ENCODE measurements at regions not wholly inside any gene's neighbourhood (a gene's known extent, or its start where the extent isn't known, plus 50 kb on each side); places are given as distances from the start of the nearest gene placed in this dataset.
"Not testable (repeated sequence)": the region's sequence is repeated elsewhere in the genome, so short reads cannot be mapped to it uniquely, and the experiment has no call there.

DNA sequence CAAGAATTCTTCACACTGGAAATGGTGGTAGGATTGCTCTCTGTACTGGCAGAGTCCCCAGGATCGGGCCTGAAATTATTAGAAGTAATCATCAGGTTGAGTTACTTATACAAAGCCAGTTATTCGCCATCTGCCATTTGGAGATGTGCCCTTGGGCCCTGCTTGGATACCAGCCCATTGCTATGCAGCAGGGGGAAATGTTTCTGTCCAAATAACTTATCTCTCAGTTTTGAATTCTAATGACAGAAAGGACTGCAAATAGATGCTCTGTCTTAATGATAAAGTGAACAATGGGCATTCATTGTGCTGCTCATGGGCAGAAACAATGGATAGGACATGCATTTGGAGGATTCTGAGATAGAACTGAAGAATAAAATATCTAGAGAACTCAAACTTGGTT lies 139.1 kb upstream of the PELI2 start:
- DNase-seq (ENCODE audit: low read depth): no peak

DNA sequence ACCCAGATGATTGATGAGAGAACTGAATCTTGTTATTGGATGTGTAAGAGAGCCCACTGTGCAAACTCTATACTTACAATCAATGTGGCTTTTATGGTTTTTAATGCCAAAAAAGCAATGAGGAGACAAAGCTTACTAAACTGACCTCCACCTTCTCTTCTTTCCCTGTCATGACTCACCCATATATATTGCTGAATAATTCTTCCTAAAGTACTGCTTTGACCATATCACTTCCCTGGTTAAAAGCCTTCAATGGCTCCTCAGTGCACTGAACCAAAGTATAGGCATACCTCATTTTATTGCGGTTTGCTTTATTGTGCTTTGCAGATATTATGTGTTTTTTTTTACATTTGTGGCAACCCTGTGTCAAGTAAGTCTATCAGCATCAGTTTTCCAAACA lies 138.4 kb upstream of the PELI2 start:
- DNase-seq (ENCODE audit: low read depth): no peak

DNA sequence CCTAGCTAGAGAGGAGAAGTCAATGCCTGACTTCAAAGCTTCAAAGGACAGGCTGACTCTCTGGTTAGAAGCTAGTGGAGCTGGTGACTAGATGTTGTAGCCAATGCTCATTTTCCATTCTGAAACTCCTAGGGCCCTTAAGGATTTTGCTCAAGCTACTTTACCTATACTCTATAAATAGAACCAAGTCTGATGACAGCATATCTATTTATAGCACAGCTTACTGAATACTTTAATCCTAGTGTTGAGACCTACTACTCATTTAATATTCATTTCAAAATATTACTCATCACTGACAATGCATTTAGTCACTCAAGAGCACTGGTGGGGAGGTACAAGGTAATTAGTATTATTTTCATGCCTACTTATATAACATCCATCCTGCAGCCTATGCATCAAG lies 137.2 kb upstream of the PELI2 start:
- DNase-seq (ENCODE audit: low read depth): no peak

DNA sequence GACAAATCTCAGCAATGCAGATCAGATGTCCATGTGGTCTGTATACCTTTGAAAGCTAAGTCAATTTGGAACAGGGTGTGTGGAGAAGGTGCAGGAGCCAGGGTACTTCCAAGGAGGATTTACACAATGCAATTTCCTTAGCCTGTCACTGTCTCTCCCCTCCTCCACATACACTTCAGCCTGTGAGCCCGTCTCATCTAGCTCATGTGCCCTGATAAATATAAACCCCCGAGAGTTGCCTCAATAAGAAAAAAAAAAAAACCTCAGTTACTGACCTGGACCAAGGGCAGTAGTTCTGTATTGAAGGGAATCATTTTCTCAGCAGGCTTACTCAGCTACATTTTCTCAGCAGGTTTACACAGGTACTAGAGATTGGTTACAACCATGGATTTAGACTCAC lies 132.1 kb upstream of the PELI2 start:
- no peak for DNase-seq (ENCODE audit: low read depth)

DNA sequence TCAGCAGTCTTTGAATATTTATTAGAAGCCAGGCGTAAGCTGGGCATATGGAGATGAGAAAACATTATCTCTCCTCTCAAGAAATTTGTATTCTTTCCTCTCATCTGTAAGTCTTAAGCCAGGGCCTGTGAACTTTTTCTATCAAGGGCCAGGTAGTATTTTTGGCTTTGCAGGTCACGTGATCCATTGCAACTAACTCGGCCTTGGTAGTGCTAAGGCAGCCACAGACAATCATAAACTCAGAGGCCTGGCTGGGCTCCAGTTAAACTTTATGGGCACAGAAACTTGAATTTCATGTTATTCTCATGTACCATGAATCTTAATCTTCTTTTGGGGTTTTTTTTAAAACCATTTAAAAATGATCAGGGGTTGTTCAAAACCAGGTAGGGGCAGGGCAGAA lies 117.4 kb upstream of the PELI2 start:
- no peak for DNase-seq (ENCODE audit: low read depth)

DNA sequence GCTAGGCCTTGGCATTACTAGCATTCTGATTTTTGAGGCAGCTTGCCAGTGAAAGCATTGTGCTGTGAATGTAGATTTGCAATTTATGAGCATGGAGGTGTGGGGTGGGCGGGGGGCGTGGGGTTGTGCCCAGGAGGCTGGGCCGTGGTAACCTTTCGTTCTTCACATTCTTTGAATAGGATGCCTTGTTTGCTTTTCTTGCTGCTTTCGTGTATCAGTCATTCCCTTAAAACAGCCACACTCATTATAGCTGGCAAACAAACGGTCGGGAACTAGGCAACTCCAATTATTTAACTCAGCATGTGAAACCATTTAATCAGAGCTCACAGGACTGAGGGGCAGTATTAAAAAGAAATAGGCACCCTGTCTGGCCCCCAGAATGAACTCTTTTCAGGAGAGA lies 115.9 kb upstream of the PELI2 start:
- no peak for DNase-seq (ENCODE audit: low read depth)

DNA sequence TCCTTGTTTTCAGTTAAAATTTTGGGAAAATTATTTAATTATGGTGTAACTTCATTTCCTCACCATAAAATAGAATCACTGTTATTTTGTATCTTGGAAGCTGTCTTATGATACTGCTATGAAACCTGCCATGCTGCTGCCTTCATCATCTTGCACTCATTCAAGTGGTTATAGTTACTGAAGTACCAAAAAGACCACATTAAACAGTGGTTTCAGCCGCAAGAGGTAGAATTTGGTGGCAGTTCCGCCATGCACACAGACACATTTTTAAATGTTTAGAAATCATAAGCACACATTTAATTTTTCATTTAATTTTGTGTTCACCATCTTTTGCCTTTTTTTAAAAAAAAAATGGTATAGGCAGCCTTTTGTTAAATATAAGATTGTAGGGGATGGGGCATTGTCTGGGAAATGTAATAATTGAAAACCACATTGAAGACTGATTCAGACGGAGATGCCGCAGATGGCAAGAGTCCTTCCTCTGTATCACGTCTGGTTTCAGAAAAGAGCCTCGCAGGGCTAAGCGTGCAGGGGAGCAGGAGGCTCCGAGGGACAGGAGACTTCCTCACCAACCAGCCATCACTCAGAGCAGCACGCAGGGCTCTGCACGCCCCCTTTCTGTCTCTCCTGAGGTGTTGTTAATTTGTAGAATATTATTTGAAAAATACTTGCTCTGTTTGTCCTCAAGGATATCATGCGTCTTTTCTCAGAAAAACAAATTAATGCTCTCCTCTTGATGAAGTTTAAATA lies 115.2 kb upstream of the PELI2 start:
- DNase-seq (ENCODE audit: low read depth): no peak

DNA sequence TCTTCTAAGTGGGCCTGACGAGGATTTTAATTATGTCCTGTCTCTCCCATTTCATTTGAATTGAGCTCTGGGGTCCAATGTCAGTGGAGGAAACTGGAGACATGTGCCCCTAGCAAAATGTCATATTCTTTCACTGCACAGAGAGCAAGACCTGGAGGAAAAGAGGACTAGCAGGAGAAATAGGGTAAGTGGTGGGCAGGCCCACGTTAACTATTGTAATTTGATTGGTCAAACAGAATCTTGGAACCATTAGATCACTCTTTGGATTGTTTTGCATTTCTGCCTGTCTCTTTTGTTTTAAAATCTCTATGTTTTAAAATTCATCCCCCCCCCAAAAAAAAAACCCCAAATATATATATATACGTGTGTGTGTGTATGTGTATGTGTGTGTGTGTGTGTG lies 113.9 kb upstream of the PELI2 start:
- DNase-seq (ENCODE audit: low read depth): no peak

DNA sequence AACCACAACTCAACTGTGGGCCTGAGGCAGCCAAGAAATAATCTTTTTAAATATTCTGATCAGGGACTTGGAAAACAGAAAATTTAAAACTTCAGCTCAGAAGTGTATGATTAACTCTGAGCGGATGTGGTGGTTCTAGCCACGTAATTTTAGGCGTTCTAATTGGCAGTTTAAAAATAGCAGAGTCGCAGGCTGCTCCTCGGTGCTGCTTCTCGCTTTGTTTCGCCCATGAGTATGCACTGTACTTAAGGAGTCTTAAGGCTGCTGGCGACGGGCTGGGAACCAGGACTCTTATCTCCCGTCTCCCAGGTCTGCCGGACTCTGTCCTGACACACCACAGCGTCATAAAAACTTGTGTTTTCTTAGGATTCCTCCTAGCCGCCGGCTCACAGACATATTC lies 113.4 kb upstream of the PELI2 start:
- DNase-seq (ENCODE audit: low read depth): no peak

DNA sequence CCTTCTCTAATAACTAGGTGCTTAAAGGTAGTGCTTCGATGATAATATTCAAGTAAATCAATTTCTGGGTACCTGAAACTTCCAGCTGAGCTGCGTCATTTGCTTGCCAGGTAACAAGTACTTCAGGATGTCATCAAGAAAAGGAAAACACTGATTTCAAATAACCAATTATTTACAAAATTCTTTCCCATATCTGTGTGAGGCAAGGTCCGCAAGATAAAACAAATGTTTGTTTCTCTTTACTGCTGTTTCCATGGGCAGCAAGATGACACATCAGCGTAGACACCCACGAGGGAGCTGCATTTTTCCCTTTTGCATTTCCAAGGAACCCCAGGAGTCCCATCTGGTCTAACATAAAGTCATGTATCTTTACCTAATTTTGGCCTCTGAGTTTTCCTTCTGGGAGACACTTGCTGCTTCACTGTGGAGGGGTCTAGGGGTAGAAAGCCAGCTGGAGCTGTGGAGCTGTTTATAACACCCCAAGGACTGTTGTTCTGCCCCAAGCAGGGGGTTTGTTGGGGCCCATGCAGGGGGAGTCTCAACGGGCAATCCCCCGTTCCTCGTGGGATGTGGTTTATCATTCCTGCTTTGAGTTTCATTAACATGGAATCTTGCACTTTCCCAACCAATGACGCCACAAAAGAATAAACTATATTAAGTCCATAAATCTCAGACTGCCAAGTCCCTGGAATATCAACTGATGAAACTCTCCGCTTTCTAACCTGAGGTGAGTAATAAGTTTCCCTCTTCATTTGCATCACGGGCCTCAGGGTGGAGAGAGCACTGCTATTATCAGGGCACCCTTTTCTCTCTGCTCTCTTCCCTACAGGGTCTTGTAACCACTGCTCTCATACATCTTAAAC lies 112.8 kb upstream of the PELI2 start:
- DNase-seq (ENCODE audit: low read depth): no peak

DNA sequence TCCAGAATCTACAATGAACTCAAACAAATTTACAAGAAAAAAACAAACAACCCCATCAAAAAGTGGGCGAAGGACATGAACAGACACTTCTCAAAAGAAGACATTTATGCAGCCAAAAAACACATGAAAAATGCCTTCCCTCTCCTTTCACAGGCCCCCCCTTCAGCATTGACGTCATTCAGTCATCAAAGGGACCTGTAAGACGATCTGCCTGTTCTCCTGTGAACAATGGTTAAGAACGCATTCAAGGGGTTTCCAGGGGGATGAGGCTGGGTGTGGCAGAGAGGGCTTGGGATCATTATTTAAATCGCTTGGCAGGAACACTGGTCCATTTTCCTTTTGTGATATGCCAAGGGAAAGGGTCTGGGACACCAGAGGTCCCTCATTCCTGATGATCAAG lies 110.7 kb upstream of the PELI2 start:
- DNase-seq (ENCODE audit: low read depth): not testable (repeated sequence)

DNA sequence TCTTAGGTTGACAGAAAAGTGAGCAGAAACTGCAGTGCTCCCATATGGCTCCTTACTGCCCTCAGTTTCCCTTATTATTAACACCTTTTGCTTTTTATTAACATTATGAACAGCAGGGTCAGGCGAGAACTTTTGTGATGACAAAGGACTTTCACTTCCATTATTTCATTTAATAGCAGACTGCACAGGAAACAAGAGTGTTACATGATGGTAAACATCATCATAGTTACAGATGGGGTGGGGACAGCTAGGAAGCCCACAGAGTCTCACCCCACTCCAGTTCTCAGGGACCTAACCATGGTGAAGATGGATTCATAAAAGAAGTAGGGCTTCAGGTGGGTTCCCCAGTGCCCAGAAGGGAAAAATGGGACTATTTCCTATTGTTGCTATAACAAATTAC lies 110.1 kb upstream of the PELI2 start:
- DNase-seq (ENCODE audit: low read depth): no peak

DNA sequence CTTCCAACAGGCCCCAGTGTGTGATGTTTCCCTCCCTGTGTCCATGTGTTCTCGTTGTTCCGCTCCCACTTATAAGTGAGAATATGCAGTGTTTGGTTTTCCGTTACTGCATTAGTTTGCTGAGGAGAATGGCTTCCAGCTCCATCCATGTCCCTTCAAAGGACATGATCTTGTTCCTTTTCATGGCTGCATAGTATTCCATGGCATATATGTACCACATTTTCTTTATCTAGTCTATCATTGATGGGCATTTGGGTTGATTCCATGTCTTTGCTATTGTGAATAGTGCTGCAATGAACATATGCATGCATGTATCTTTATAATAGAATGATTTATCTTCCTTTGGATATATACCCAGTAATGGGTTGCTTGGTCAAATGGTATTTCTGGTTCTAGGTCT lies 109.5 kb upstream of the PELI2 start:
- DNase-seq (ENCODE audit: low read depth): not testable (repeated sequence)

DNA sequence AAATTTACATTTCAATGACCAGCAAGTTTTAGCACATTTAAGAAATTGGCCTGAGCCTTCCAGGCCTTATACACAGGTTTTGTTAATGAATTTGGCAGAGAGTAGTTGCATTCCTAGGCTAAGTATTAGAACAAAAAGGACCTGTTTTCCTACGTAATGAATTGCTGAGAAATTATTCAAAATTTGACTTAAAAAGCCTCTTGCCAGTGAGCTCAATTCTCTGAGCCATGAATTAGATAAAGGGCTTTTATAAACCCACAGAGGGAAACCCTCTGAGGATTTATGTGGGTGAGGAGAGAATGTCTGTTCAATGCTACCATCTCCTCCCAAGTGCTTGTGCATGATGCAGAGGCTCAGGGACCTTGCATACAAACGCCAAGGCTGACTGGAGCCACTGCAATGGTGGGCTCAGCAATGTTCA lies 94.5 kb upstream of the PELI2 start:
- no peak for DNase-seq (ENCODE audit: low read depth)

DNA sequence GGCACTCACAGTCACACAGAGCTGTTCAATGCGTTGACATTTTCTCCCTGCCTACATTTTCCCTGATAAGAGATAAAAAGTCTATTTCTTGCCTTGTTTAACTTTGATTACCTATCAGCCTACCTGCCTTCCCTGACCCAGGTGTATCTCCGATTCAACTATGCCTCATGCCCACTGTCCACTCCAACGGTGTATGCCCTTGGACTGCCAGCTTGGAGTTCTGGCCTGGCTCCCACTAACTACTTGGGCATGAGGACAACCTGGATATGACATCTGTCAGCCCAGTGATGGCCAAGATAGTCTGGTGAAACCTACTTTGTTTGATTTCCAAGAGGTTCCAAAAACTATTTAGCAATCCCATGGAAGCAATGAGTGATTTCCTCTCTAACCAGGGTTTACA lies 93.0 kb upstream of the PELI2 start:
- DNase-seq (ENCODE audit: low read depth): no peak

DNA sequence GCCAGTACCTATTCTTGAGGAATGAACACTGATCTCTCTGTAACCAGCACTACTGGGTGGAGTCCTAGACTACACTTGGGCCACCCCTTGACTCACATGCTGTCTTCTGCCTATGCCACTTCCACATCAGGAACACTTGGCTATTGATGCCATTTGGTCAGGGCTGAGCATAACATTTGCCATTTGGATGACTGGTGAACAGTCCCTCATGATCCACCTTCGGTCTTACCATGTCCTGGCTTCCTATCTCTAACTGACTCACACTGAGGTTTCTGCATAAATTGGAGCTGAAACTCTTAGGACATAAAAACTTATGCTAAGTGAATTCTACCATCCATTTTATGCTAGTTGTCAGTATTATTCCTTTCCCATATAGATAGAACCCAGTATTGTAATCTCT lies 91.7 kb upstream of the PELI2 start:
- DNase-seq (ENCODE audit: low read depth): no peak

DNA sequence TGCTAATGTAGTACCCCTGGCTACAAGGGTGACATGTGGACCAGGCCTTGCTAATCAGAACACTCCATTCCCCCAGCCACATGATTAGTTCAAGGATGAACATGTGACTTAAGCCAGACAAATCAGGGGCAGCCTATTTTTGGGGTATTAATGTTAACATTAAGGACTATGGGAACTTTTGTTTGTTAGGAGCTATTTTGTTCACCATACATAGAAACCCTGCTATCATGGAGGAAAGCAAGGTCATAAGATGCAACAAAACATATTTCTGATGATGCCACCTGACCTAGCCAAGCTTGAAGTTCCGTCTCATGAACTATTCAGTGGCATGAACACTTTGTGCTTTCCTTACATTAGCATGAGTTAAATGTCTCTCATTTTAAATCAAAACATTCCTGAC lies 90.8 kb upstream of the PELI2 start:
- DNase-seq (ENCODE audit: low read depth): no peak

DNA sequence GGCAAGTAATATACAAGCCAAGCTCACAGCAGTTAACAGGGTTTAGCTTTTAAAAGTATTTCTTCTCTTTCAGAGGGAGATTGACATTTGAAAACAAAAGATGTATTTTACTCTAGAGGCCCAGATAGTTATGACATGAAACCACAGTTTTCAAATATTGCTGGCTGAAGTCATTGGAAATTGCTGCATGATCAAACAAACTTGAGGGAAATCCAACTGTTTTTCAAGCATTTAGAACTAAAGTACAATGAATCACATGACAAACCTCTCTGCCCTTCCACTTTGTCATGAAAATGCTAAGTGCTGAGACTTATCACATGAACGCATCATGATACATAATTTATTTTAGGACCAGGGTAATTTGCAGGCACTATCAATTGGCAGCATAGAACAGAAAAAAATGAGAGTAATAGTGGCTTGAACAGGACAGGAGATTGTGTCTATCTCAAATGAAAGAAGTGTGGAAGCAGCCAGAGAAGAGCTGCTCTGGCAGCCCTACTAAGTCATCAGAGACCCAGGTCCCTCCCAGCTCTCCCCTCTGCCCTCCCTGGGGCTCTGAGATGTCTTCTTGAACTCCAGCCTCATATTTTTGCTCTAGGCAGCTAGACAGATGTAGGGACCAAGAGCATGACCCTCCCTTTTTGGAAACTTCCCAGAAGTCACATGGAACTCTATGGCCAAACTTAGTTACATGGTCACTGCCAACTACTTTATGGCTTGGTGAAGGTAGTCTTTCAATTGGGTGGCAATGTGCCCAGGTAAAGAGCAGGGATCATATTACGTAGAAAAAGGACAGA lies 90.1 kb upstream of the PELI2 start:
- no peak for DNase-seq (ENCODE audit: low read depth)

DNA sequence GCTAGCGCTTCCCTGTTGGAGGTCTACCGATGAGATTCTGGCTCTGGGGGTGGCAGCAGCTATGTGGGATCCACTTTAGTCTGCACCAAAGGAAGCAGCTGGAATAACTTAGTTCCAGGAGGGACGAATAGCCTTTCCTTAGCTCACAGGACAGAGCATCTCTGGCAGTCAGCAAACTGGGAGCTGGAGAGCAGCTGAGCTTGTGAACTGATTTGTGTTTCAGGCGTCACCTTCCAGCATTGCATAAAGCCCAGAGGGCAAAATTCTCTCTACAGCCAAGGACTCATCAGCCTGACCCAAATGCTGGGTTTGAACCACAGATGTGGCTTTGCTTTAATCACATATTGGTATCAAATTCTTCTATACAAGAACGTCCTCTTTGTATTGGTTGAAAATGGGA lies 81.9 kb upstream of the PELI2 start:
- no peak for DNase-seq (ENCODE audit: low read depth)

DNA sequence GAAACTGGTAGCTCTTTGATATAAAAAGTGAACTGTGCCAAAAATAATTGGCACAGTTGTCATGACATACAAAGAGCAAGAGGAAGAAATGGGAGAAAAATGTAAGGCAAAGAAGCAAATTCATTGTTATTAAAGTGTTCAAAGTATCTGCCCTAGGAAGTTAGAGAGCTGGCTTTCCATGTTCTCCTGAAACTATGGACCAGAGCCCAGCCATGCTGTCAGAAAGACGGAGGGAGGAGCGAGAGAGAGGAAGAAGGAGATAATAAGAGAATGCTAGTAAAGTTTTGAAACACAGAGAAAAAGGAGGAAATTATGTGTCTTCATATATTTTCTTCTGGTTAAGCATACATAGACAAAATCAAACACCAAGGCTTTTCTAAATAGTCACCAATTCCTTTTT lies 78.1 kb upstream of the PELI2 start:
- no peak for DNase-seq (ENCODE audit: low read depth)

DNA sequence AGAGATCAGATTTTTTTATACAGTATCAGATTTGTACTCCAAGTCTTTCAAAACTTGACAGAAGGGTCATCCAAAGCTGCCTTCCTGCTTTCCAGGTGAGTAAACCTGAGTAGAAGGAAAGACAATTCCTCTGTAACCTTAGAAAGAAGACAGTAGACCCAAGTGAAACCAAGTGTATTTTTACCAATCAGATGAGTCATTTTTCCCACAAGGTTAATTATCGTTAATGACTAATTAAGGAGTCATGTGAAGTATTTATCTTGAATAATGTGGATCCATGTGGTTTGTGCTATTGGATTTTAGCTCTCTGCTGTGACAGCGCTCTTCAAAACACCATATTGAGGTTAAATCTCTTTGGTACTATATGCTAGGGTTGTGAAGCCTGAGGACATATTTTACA lies 74.0 kb upstream of the PELI2 start:
- no peak for DNase-seq (ENCODE audit: low read depth)

DNA sequence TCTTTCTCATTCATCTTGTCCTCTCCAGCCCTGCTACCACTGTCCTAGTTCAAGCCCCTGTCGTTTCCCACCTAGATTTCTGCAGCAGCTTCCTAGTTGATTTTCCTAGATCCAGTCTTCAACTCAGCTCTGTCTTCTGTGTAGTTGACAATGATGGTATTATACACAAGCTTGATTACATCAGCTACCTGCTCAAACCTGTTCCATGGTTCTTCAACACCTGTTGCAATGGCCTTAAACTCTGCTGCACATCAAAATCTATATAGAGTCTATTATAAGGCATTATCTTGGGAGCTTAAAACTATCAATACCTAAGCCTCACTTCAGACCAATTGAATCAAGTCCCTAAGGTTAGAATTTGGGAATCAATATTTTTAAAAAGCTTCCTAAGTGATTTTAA lies 71.7 kb upstream of the PELI2 start:
- no peak for DNase-seq (ENCODE audit: low read depth)

DNA sequence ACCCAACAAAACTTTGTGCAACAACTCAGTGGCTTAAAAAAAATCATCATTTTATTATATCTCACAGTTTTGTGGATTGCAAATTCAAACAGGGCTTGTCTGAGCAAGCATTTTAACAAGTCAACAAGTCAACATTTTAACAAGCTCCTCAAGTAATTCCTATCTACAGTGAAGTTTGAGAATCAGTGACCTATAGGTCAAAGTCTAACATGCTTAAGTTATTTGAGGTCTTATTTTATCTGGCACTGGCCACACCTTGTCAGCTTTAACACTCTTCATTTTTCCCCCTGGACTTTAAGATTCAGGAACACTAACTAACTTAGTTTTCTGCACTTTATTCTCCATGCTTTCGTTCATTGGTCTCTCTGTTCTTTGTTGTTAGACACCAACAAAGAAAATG lies 71.2 kb upstream of the PELI2 start:
- no peak for DNase-seq (ENCODE audit: low read depth)
